KMS-11 (cell line): ENCODE measurements at regions not wholly inside any gene's neighbourhood (a gene's known extent, or its start where the extent isn't known, plus 50 kb on each side); places are given as distances from the start of the nearest gene placed in this dataset.

Experiments used
- H2AFZ ChIP-seq: fragments of 200-600 bp; sonication (generic); 2 replicates; pipeline ENCODE4 v1.6.1; 2016; ENCODE audit warnings: antibody characterized with exemption, mixed run types, low read depth
- H3K27ac ChIP-seq: fragments of 200-600 bp; sonication (generic); 2 replicates; pipeline ENCODE4 v1.6.1; 2016; ENCODE audit warnings: mild to moderate bottlenecking, mixed run types
- H3K27me3 ChIP-seq: fragments of 200-600 bp; sonication (generic); 2 replicates; pipeline ENCODE4 v1.6.1; 2017; ENCODE audit warnings: mild to moderate bottlenecking, low read depth, mixed run types, moderate library complexity; ENCODE audit not compliant: insufficient read depth
- H3K36me3 ChIP-seq: fragments of 200-600 bp; sonication (generic); 2 replicates; pipeline ENCODE4 v1.6.1; 2017; ENCODE audit warnings: mild to moderate bottlenecking, mixed run types; ENCODE audit not compliant: insufficient read depth
- H3K4me1 ChIP-seq: fragments of 200-600 bp; sonication (generic); 2 replicates; pipeline ENCODE4 v1.6.1; 2016; ENCODE audit warnings: mild to moderate bottlenecking, low read depth, mixed run types; ENCODE audit not compliant: poor library complexity, severe bottlenecking
- H3K4me2 ChIP-seq: fragments of 200-600 bp; sonication (generic); 2 replicates; pipeline ENCODE4 v1.7.0; 2016; ENCODE audit warnings: mild to moderate bottlenecking, mixed run types
- H3K4me3 ChIP-seq: fragments of 200-600 bp; sonication (generic); IDR thresholded peaks from 2 replicates; pipeline ENCODE4 v1.6.1; 2017; ENCODE audit warnings: low read depth, low read length, mixed read lengths; ENCODE audit not compliant: insufficient read depth
- H3K79me2 ChIP-seq: fragments of 200-600 bp; sonication (generic); 2 replicates; pipeline ENCODE4 v1.6.1; 2016; ENCODE audit warnings: low read depth, mixed run types; ENCODE audit not compliant: insufficient read depth
- H3K9ac ChIP-seq: fragments of 200-600 bp; sonication (generic); 2 replicates; pipeline ENCODE4 v1.6.1; 2016; ENCODE audit warnings: mild to moderate bottlenecking, mixed run types
- H4K20me1 ChIP-seq: fragments of 200-600 bp; sonication (generic); 2 replicates; pipeline ENCODE4 v1.6.1; 2016; ENCODE audit warnings: mild to moderate bottlenecking, mixed run types; ENCODE audit not compliant: insufficient read depth
- CTCF ChIP-seq: fragments of 200-600 bp; sonication (generic); conservative IDR thresholded peaks from 2 replicates; pipeline ENCODE4 v1.6.1; 2017; ENCODE audit warnings: low read depth, mild to moderate bottlenecking, antibody characterized with exemption, low read length, moderate library complexity, mixed read lengths

GRCh38 chr13:97743938-97744337 lies 209.5 kb upstream of the IPO5 start:
- H3K4me1 ChIP-seq = no peaks in the 10 kb centered on the region
- no peaks in the 10 kb centered on the region for H3K27me3 ChIP-seq
- no peak for TF ChIP-seq CTCF
- no peaks in the 10 kb centered on the region for H4K20me1 ChIP-seq
- H3K4me3 ChIP-seq = no peak overlapping the region
- H3K27ac ChIP-seq = no peak overlapping the region
- no peak overlapping the region for H3K9ac ChIP-seq
- no peaks in the 10 kb centered on the region for H3K36me3 ChIP-seq
- H3K4me2 ChIP-seq = no peak overlapping the region
- no peaks in the 10 kb centered on the region for H3K79me2 ChIP-seq
- H2AFZ ChIP-seq = no peak overlapping the region

- H4K20me1 ChIP-seq = no peaks in the 10 kb centered on the region
- H3K27me3 ChIP-seq = no peaks in the 10 kb centered on the region
- H3K79me2 ChIP-seq = no peaks in the 10 kb centered on the region
- H3K9ac ChIP-seq = no peak overlapping the region
- H3K27ac ChIP-seq = no peak overlapping the region
- TF ChIP-seq CTCF = no peak
- H3K4me2 ChIP-seq = no peak overlapping the region
- H3K4me3 ChIP-seq = no peak overlapping the region
- H3K36me3 ChIP-seq = no peaks in the 10 kb centered on the region
- no peak overlapping the region for H2AFZ ChIP-seq
- H3K4me1 ChIP-seq = no peaks in the 10 kb centered on the region
Observed at GRCh38 chr13:97746649-97747048, 206.8 kb upstream of the IPO5 start.

- no peaks in the 10 kb centered on the region for H4K20me1 ChIP-seq
- no peak for TF ChIP-seq CTCF
- H3K4me3 ChIP-seq = no peak overlapping the region
- H3K79me2 ChIP-seq = no peaks in the 10 kb centered on the region
- no peak overlapping the region for H3K9ac ChIP-seq
- no peak overlapping the region for H2AFZ ChIP-seq
- H3K27ac ChIP-seq = no peak overlapping the region
- H3K36me3 ChIP-seq = no peaks in the 10 kb centered on the region
- H3K4me1 ChIP-seq = no peaks in the 10 kb centered on the region
- no peak overlapping the region for H3K4me2 ChIP-seq
- H3K27me3 ChIP-seq = no peaks in the 10 kb centered on the region
Observed at GRCh38 chr13:97749174-97749573, 204.3 kb upstream of the IPO5 start.

- TF ChIP-seq CTCF = no peak
- no peak overlapping the region for H3K4me2 ChIP-seq
Observed at GRCh38 chr13:97751477-97751876, 202.0 kb upstream of the IPO5 start.

More at GRCh38 chr13:97751477-97751876, 202.0 kb upstream of the IPO5 start:
- Histone ChIP-seq H3K4me3 (no peak overlapping the region), H2AFZ (no peak overlapping the region), H3K27ac (no peak overlapping the region), H4K20me1 (no peaks in the 10 kb centered on the region), H3K27me3 (no peaks in the 10 kb centered on the region), H3K36me3 (no peaks in the 10 kb centered on the region), H3K4me1 (no peaks in the 10 kb centered on the region), H3K79me2 (no peaks in the 10 kb centered on the region), H3K9ac (no peak overlapping the region)
